HG02678 (cell line): ENCODE measurements at regions not wholly inside any gene's neighbourhood (a gene's known extent, or its start where the extent isn't known, plus 50 kb on each side); places are given as distances from the start of the nearest gene placed in this dataset.
"Not testable (repeated sequence)": the region's sequence is repeated elsewhere in the genome, so short reads cannot be mapped to it uniquely, and the experiment has no call there.

ENCODE experiments used
- ATAC-seq: cut with Tn5 transposase; IDR thresholded peaks from one replicate; pipeline ENCODE4 v1.9.1; 2021; ENCODE audit warnings: mild to moderate bottlenecking, moderate library complexity; ENCODE audit not compliant: unreplicated experiment

GRCh38 chrX:74085642-74086236 is 218.2 kb upstream of the ZCCHC13 start:
- no peak for ATAC-seq

GRCh38 chrX:74080165-74080564 is 223.8 kb upstream of the ZCCHC13 start:
- ATAC-seq = no peak

GRCh38 chrX:74065831-74066390 is 213.4 kb upstream of the XIST start:
- no peak for ATAC-seq

DNA sequence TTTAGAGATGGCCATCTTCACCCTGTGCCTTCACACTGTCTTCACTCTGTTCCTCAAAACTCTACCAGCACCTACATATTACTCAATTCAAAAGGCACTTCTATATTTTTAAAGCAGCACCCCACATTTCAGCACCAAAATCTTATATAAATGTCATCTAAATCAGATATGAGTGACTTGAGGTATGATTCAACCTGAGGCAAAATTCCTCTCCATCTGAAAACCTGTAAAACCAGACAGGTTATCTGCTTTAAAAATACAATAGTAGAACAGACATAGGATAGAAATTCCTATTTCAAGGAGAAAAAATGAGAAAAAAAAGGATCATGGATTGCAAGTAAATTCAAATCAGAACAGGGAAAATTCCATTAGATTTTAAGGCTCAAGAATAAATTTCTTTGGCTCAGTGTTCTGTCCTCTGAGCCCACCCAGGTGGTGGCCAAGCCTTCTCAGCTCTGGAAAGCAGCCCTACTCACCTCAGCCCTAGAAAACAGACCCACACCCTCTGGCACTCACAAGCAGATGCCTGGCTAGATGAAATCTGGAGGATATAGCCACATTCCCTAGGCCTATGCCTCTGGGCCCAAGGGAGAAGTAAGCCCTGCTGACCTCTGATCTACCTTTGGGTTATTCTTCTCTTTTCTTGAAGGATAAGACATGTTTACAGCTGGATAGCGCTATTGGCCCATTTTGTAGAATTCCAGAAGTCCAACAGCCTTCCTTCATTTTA is 211.1 kb upstream of the XIST start:
- no peak for ATAC-seq

DNA sequence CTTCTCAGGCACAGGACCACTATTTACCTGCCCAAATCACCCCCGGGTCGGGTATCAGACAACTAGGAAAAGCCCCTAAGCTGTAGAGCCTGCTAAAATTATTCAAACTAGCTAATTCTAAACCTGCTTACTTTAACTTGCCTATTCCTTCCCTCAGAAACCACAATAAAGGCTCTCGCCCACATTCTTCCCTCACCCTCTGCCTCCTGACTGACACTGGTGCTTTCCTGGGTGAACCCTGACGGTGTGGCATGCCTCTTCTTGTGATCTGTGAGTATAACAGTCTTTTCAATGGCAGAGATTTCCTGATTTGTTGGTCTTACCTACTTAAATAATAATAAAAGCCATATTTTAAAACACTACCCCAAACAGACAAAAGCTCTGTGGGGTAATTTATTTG is 209.4 kb upstream of the XIST start:
- ATAC-seq = no peak

GRCh38 chrX:74049126-74049525 is 196.6 kb upstream of the XIST start:
- ATAC-seq = no peak

GRCh38 chrX:74034066-74034465 is 181.6 kb upstream of the XIST start:
- not testable (repeated sequence) for ATAC-seq

DNA sequence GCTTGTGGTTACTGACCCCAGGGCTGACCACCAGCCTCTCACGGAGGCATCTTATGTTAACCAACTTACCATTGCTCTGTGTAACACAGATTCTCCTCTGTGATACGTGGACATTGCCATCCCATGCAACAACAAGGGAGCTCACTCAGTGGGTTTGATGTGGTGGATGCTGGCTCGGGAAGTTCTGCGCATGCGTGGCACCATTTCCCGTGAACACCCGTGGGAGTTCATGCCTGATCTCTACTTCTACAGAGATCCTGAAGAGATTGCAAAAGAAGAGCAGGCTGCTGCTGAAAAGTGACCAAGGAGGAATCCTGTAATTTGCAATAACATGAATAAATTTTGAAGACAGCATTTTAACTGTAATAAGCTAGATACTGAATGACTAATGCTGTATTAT is 179.0 kb upstream of the XIST start:
- ATAC-seq = not testable (repeated sequence)

DNA sequence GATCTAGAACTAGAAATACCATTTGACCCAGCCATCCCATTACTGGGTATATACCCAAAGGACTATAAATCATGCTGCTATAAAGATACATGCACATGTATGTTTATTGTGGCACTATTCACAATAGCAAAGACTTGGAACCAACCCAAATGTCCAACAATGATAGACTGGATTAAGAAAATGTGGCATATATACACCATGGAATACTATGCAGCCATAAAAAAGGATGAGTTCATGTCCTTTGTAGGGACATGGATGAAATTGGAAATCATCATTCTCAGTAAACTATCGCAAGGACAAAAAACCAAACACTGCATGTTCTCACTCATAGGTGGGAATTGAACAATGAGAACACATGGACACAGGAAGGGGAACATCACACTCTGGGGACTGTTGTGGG is 178.3 kb upstream of the XIST start:
- not testable (repeated sequence) for ATAC-seq

GRCh38 chrX:74025145-74025544 is 172.6 kb upstream of the XIST start:
- ATAC-seq = not testable (repeated sequence)

DNA sequence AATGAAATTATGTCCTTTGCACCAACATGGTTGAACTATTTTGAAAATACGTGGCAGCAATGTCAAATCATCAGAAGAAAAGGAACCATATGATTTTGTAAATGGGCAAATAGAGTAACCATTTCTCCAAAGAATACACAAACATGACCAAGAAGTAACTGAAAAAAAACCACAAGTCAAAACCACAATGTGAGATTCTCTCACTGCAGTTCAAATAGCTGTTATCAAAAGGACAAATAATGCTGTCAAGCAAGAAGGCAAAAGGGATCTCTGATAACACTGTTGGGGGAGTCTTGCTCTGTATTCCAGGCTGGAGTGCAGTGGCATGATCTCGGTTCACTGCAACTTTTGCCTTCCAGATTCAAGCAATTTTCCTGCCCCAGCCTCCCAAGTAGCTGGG is 170.7 kb upstream of the XIST start:
- ATAC-seq = no peak

DNA sequence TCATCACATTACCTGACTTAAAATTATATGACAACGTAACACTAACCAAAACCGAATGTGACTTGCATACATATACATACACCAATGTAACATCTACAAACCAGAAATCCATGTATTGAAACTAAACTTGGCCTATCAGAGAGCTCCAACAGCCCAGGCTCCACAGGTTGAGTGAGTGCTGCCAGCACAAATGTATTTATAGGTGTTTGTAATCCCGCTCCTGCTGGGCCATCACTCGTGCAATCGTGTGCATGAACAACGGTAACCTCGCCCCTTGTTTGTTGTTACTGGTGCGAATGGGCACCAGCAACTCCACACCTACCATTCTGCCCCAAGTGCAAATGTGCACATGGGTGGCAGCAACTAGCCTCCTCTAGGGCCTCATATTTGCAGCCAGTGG is 165.7 kb upstream of the XIST start:
- ATAC-seq = no peak

DNA sequence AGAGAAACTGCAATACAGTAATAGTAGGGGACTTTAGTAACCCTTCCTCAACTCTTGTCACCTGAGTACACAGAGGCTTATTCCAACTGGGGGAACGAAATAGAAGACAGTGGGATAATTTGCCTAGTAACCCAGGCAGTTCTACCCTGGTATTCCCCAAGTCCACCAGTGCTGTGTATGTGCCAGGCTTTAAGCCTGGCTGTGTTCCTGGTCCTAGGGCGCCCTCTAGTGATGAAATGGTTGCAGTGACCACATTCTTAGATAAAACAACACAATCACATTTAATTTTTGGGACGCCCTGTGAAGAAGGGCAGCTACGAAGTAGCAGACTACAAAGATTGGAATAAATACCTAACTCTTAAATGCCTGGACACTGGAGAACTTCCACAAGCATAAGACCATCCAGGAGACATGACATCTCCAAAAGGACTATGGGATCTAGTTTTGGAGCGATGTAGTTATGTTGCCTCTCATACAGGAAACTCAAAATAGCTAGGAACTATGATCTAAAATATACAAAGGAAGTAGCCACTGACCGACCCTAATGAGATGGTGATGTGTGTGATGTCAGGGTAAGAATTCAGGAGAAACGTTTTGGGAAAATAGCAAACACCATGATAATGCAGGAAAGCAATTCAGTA is 163.0 kb upstream of the XIST start:
- peak; percentile 88 for ATAC-seq

GRCh38 chrX:74009041-74009440 is 156.5 kb upstream of the XIST start:
- no peak for ATAC-seq

GRCh38 chrX:73992019-73992418 is 139.5 kb upstream of the XIST start:
- no peak for ATAC-seq

- no peak for ATAC-seq
Measured at GRCh38 chrX:73987166-73987565, 134.7 kb upstream of the XIST start.

- ATAC-seq = no peak
Measured at GRCh38 chrX:73979551-73980131, 127.1 kb upstream of the XIST start.

DNA sequence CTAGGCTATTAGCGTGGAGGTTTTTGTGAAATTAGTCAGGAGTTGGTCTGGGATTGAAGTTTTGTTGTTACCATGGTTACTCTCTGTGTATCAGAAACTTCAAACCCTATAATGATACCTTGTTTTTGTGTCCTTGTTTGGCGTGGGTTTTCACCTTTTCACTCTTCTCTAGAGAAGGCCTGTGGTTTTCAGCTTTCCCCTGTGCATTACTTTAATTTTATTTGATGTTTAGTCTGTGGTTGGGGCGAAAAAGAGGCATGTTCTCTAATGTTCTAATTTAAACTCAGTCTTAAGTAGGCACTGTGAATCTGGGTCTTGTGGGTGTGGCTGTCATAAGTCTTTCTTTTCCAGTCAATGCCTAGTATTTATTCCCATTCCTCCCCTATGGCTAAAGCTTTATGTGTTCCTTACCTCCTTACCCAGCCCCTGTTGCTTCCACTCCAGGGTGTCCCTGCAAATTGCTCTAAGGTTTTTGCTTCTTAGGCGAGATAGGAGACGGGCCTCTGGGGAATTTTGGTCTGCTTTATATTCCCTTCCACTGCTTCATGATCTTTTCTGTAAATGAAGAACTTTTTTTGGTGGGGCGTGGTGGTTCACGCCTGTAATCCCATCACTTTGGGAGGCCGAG is 125.1 kb upstream of the XIST start:
- peak; percentile 93 for ATAC-seq

- ATAC-seq = not testable (repeated sequence)
Measured at GRCh38 chrX:73967461-73967860, 114.9 kb upstream of the XIST start.

DNA sequence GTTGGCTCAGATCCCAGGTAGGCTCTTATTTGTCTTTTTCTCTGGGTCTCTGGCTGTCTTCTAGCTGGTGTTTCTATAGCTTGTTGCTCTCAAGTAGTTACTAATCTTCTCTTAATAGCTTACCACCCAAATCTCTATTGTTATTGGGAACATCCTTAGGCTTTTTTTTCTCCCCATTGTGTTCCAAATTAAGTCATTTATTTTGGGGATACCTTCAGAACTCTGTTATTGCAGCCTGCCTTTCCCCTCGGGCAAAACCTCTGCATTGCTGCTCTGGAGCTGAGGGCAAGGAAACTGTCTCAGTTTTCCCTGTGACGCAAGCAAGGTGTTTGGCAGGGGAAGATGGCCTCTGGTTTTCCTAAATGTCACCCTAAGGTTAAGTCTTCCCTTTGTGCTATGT is 113.3 kb upstream of the XIST start:
- ATAC-seq = no peak

DNA sequence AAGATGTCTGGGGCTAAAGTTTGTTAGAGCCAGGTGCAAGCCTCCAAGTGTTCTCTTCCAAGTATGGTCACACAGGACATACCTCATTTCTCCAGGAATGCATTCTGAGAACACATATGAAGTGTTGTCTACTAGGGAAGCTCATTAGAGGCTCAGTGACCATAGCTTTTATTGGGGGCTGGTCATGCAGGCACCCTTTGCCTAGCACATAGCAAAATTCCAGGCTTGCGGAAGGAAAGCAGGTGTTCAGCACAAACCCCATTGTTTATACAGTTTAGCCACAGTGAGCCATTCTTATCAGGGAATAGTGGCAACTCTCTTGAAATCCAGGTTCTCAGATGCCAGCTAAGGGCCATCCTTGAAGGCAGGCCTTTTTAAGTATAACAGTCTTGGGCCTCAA is 112.1 kb upstream of the XIST start:
- no peak for ATAC-seq
